HEK293T (cell line): ENCODE measurements at regions not wholly inside any gene's neighbourhood (a gene's known extent, or its start where the extent isn't known, plus 50 kb on each side); places are given as distances from the start of the nearest gene placed in this dataset.

Source experiments
- ARNT ChIP-seq: fragments of 450-650 bp; IDR thresholded peaks from 2 replicates; pipeline ENCODE4 v1.6.1; 2017; ENCODE audit warnings: mild to moderate bottlenecking
- BHLHE40 ChIP-seq: fragments of 450-650 bp; IDR thresholded peaks from 2 replicates; pipeline ENCODE4 v1.6.1; 2016; ENCODE audit warnings: mild to moderate bottlenecking, moderate library complexity, borderline replicate concordance
- ELF4 ChIP-seq: fragments of 450-650 bp; IDR thresholded peaks from 2 replicates; pipeline ENCODE4 v1.6.1; 2017; ENCODE audit warnings: antibody characterized with exemption
- FOXA1 ChIP-seq: fragments of 450-650 bp; IDR thresholded peaks from 2 replicates; pipeline ENCODE4 v1.6.1; 2016; ENCODE audit warnings: mild to moderate bottlenecking
- SP1 ChIP-seq: fragments of 450-650 bp; IDR thresholded peaks from 2 replicates; pipeline ENCODE4 v1.6.1; 2017
- SUZ12 ChIP-seq: fragments of 450-650 bp; IDR thresholded peaks from 2 replicates; pipeline ENCODE4 v1.6.1; 2016; ENCODE audit warnings: mild to moderate bottlenecking

DNA sequence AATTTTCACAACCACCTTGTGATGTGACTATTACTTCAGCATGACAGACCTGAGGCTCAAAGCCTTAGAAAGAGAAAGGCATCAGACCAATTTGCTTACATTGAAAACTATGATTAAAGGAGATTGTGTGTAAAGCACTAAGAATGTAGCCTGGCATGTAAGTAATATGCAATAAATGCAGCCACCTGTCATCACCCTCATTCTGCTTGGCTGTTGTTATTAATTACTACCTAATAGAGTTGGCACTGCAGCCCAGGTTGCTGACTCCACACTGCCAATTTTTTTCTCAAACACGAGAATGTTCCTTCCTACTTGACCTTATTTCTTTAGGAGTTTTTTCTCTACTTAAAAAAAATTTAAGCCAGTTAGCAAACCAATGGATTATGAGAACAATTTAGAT, 61.2 kb upstream of the NPVF start:
- TF ChIP-seq BHLHE40, result no peak
- TF ChIP-seq FOXA1, result no peak
- no peak for TF ChIP-seq ARNT
- TF ChIP-seq SP1, result no peak
- no peak for TF ChIP-seq SUZ12
- no peak for TF ChIP-seq ELF4
